ENCODE measurements at regions not wholly inside any gene's neighbourhood (a gene's known extent, or its start where the extent isn't known, plus 50 kb on each side); places are given as distances from the start of the nearest gene placed in this dataset.

GRCh38 chr19:30102239-30102638, 160.2 kb downstream of the URI1 start:
- Histone ChIP-seq H3K4me3 (ENCODE audit: low read depth, low read length) (no peak overlapping the region), H3K9me3 (no peaks in the 10 kb centered on the region), H3K27me3 (replicated peaks; ENCODE audit: control insufficient read depth, insufficient read depth, low read length) (no peaks in the 10 kb centered on the region), H3K4me1 (no peaks in the 10 kb centered on the region), H3K36me3 (ENCODE audit: control insufficient read depth, insufficient read depth, low read length) (no peaks in the 10 kb centered on the region)
- no peak for TF ChIP-seq CTCF (IDR thresholded peaks at IDR 0.05; ENCODE audit: insufficient read depth in 1 of 2, low read depth in 1 of 2, low read length in 1 of 2, severe bottlenecking in 1 of 2, unreplicated experiment in 1 of 2)
- intact Hi-C loops (cut with micrococcal nuclease; ENCODE audit: unreplicated experiment): no loop called here
- ChIA-PET CTCF (no interaction called here), POLR2A (no interaction called here)
- no TSS peak for BruUV-seq (replicated peaks)
- no peak for DNase-seq
- Mint-ChIP-seq H3K4me3 (ENCODE audit: unreplicated experiment) (no peak overlapping the region), H3K9me3 (ENCODE audit: unreplicated experiment) (no peaks in the 10 kb centered on the region), H3K36me3 (ENCODE audit: insufficient read depth, unreplicated experiment) (no peaks in the 10 kb centered on the region), H3K27me3 (ENCODE audit: insufficient read depth, unreplicated experiment) (peaks cover 12% of the 10 kb centered on the region), H3K4me1 (ENCODE audit: low read depth, unreplicated experiment) (no peaks in the 10 kb centered on the region), H3K27ac (ENCODE audit: unreplicated experiment) (no peak overlapping the region)

- H3K9me3 ChIP-seq: no peaks in the 10 kb centered on the region
- no peak overlapping the region for H3K4me3 ChIP-seq (ENCODE audit: low read depth, low read length)
- H3K27ac Mint-ChIP-seq (ENCODE audit: unreplicated experiment): no peak overlapping the region
- H3K36me3 Mint-ChIP-seq (ENCODE audit: insufficient read depth, unreplicated experiment): no peaks in the 10 kb centered on the region
- H3K36me3 ChIP-seq (ENCODE audit: control insufficient read depth, insufficient read depth, low read length): no peaks in the 10 kb centered on the region
- peaks cover 14% of the 10 kb centered on the region for H3K27me3 Mint-ChIP-seq (ENCODE audit: insufficient read depth, unreplicated experiment)
- TF ChIP-seq CTCF (IDR thresholded peaks at IDR 0.05; ENCODE audit: insufficient read depth in 1 of 2, low read depth in 1 of 2, low read length in 1 of 2, severe bottlenecking in 1 of 2, unreplicated experiment in 1 of 2): no peak
- H3K4me1 Mint-ChIP-seq (ENCODE audit: low read depth, unreplicated experiment): no peaks in the 10 kb centered on the region
- H3K4me1 ChIP-seq: no peaks in the 10 kb centered on the region
- ChIA-PET POLR2A (no interaction called here), CTCF (no interaction called here)
- H3K9me3 Mint-ChIP-seq (ENCODE audit: unreplicated experiment): no peaks in the 10 kb centered on the region
- H3K27me3 ChIP-seq (replicated peaks; ENCODE audit: control insufficient read depth, insufficient read depth, low read length): no peaks in the 10 kb centered on the region
- no peak for DNase-seq
- intact Hi-C loops (cut with micrococcal nuclease; ENCODE audit: unreplicated experiment): no loop called here
- no TSS peak for BruUV-seq (replicated peaks)
- H3K4me3 Mint-ChIP-seq (ENCODE audit: unreplicated experiment): no peak overlapping the region
Measured at GRCh38 chr19:30102666-30103065, 160.6 kb downstream of the URI1 start.

- no peak overlapping the region for H3K27ac Mint-ChIP-seq (ENCODE audit: unreplicated experiment)
- ChIA-PET CTCF (interaction anchor here (0.6 kb wide), 1 partner anchor 342 kb away, joined by 3 read pairs; no protein-coding TSS in a partner anchor), POLR2A (no interaction called here)
- no peaks in the 10 kb centered on the region for H3K4me1 ChIP-seq
- H3K36me3 ChIP-seq (ENCODE audit: control insufficient read depth, insufficient read depth, low read length): no peaks in the 10 kb centered on the region
- no peaks in the 10 kb centered on the region for H3K27me3 ChIP-seq (replicated peaks; ENCODE audit: control insufficient read depth, insufficient read depth, low read length)
- no peaks in the 10 kb centered on the region for H3K9me3 ChIP-seq
- no peaks in the 10 kb centered on the region for H3K9me3 Mint-ChIP-seq (ENCODE audit: unreplicated experiment)
- peaks cover 12% of the 10 kb centered on the region for H3K27me3 Mint-ChIP-seq (ENCODE audit: insufficient read depth, unreplicated experiment)
- H3K4me1 Mint-ChIP-seq (ENCODE audit: low read depth, unreplicated experiment): no peaks in the 10 kb centered on the region
- no peaks in the 10 kb centered on the region for H3K36me3 Mint-ChIP-seq (ENCODE audit: insufficient read depth, unreplicated experiment)
- no peak overlapping the region for H3K4me3 Mint-ChIP-seq (ENCODE audit: unreplicated experiment)
- no peak overlapping the region for H3K4me3 ChIP-seq (ENCODE audit: low read depth, low read length)
- no peak for TF ChIP-seq CTCF (IDR thresholded peaks at IDR 0.05; ENCODE audit: insufficient read depth in 1 of 2, low read depth in 1 of 2, low read length in 1 of 2, severe bottlenecking in 1 of 2, unreplicated experiment in 1 of 2)
- intact Hi-C loops (cut with micrococcal nuclease; ENCODE audit: unreplicated experiment): no loop called here
- no peak for DNase-seq
- BruUV-seq (replicated peaks): no TSS peak
Measured at GRCh38 chr19:30103981-30104380, 161.9 kb downstream of the URI1 start.
